SK-N-MC (cell line): ENCODE measurements at regions not wholly inside any gene's neighbourhood (a gene's known extent, or its start where the extent isn't known, plus 50 kb on each side); places are given as distances from the start of the nearest gene placed in this dataset.

Experiments used
- DNase-seq: peaks from one replicate; pipeline ENCODE4 v3.0.0-alpha.2; 2011; ENCODE audit warnings: low read depth, low spot score
- H3K27ac ChIP-seq: fragments of 200-600 bp; sonication (generic); 2 replicates; pipeline ENCODE4 v1.5.1; 2016; ENCODE audit warnings: mixed run types
- H3K36me3 ChIP-seq: fragments of 200-600 bp; sonication (generic); 2 replicates; pipeline ENCODE4 v1.6.1; 2017; ENCODE audit warnings: antibody characterized with exemption, low read length, mixed read lengths; ENCODE audit not compliant: insufficient read depth
- H3K4me3 ChIP-seq: fragments of 200-600 bp; sonication (generic); 2 replicates; pipeline ENCODE4 v1.5.1; 2016
- H3K9ac ChIP-seq: fragments of 200-600 bp; sonication (generic); 2 replicates; pipeline ENCODE4 v1.8.0; 2017; ENCODE audit warnings: mixed run types, mixed read lengths; ENCODE audit not compliant: insufficient read length
- H3K9me3 ChIP-seq: fragments of 200-600 bp; sonication (generic); 2 replicates; pipeline ENCODE4 v1.6.1; 2017; ENCODE audit warnings: low read depth, mild to moderate bottlenecking, antibody characterized with exemption, low read length, moderate library complexity, mixed read lengths
- EZH2 ChIP-seq: fragments of 200-600 bp; sonication (generic); IDR thresholded peaks from one replicate; pipeline ENCODE4 v1.6.1; 2017; ENCODE audit warnings: antibody characterized with exemption
- FOXP2 ChIP-seq: optimal IDR thresholded peaks from 2 replicates; pipeline ENCODE3; 2011; ENCODE audit warnings: mild to moderate bottlenecking, moderate library complexity; ENCODE audit not compliant: insufficient read depth; ENCODE audit errors: extremely low read length, control extremely low read depth
- POLR2AphosphoS5 ChIP-seq: IDR thresholded peaks from 2 replicates; pipeline ENCODE4 v1.6.1; 2012; ENCODE audit warnings: mild to moderate bottlenecking, low read depth, low read length, borderline replicate concordance

GRCh38 chr18:27750923-27751322 is 426.0 kb downstream of the CDH2 start:
- Histone ChIP-seq H3K27ac (no peak overlapping the region), H3K36me3 (no peaks in the 10 kb centered on the region), H3K9ac (no peak overlapping the region), H3K4me3 (no peak overlapping the region), H3K9me3 (no peaks in the 10 kb centered on the region)
- no peak for TF ChIP-seq POLR2AphosphoS5
- DNase-seq, result no peak

- Histone ChIP-seq H3K9me3 (no peaks in the 10 kb centered on the region), H3K27ac (no peak overlapping the region), H3K36me3 (no peaks in the 10 kb centered on the region), H3K4me3 (no peak overlapping the region), H3K9ac (no peak overlapping the region)
- peak; percentile 18 for DNase-seq
- TF ChIP-seq EZH2 (no peak), FOXP2 (no peak), POLR2AphosphoS5 (no peak)
Measured at GRCh38 chr18:27750014-27750413, 426.9 kb downstream of the CDH2 start.

GRCh38 chr18:27749194-27749593 is 427.7 kb downstream of the CDH2 start:
- no peak overlapping the region for H3K4me3 ChIP-seq
- no peak overlapping the region for H3K27ac ChIP-seq
- TF ChIP-seq POLR2AphosphoS5, result no peak
- H3K9me3 ChIP-seq, result no peaks in the 10 kb centered on the region
- H3K36me3 ChIP-seq, result no peaks in the 10 kb centered on the region
- no peak for DNase-seq
- no peak overlapping the region for H3K9ac ChIP-seq

- no peak overlapping the region for H3K9ac ChIP-seq
- H3K4me3 ChIP-seq, result no peak overlapping the region
- no peak for TF ChIP-seq POLR2AphosphoS5
- TF ChIP-seq FOXP2, result no peak
- TF ChIP-seq EZH2, result no peak
- H3K27ac ChIP-seq, result no peak overlapping the region
- no peaks in the 10 kb centered on the region for H3K9me3 ChIP-seq
- no peak for DNase-seq
- no peaks in the 10 kb centered on the region for H3K36me3 ChIP-seq
Measured at GRCh38 chr18:27746241-27746640, 430.7 kb downstream of the CDH2 start.

GRCh38 chr18:27735117-27735516 is 441.8 kb downstream of the CDH2 start:
- TF ChIP-seq FOXP2 (no peak), EZH2 (no peak), POLR2AphosphoS5 (no peak)
- no peak for DNase-seq
- H3K4me3 ChIP-seq, result no peak overlapping the region
- H3K36me3 ChIP-seq, result no peaks in the 10 kb centered on the region
- H3K27ac ChIP-seq, result no peak overlapping the region
- H3K9ac ChIP-seq, result no peak overlapping the region
- no peaks in the 10 kb centered on the region for H3K9me3 ChIP-seq

GRCh38 chr18:27731211-27731610 is 445.7 kb downstream of the CDH2 start:
- peaks cover 4% of the 10 kb centered on the region; the same call in 1 of the 2 replicates for H3K9me3 ChIP-seq
- H3K4me3 ChIP-seq, result no peak overlapping the region
- no peak overlapping the region for H3K27ac ChIP-seq
- H3K9ac ChIP-seq, result no peak overlapping the region
- H3K36me3 ChIP-seq, result no peaks in the 10 kb centered on the region
- DNase-seq, result no peak
- no peak for TF ChIP-seq EZH2
- TF ChIP-seq FOXP2, result no peak
- TF ChIP-seq POLR2AphosphoS5, result no peak

- H3K9me3 ChIP-seq, result peaks cover 4% of the 10 kb centered on the region; the same call in 1 of the 2 replicates
- no peak overlapping the region for H3K4me3 ChIP-seq
- no peaks in the 10 kb centered on the region for H3K36me3 ChIP-seq
- TF ChIP-seq EZH2, result no peak
- TF ChIP-seq FOXP2, result no peak
- no peak for TF ChIP-seq POLR2AphosphoS5
- H3K9ac ChIP-seq, result no peak overlapping the region
- H3K27ac ChIP-seq, result no peak overlapping the region
- DNase-seq, result no peak
Measured at GRCh38 chr18:27728659-27729058, 448.3 kb downstream of the CDH2 start.

- Histone ChIP-seq H3K9ac (no peak overlapping the region), H3K4me3 (no peak overlapping the region), H3K36me3 (no peaks in the 10 kb centered on the region), H3K27ac (peak overlapping the region; percentile 96; the same call in 1 of the 2 replicates), H3K9me3 (peaks cover 2% of the 10 kb centered on the region; the same call in 1 of the 2 replicates)
- TF ChIP-seq FOXP2 (no peak), POLR2AphosphoS5 (no peak), EZH2 (no peak)
- no peak for DNase-seq
Measured at GRCh38 chr18:27724362-27724761, 452.6 kb downstream of the CDH2 start.

- H3K9me3 ChIP-seq, result no peaks in the 10 kb centered on the region
- H3K4me3 ChIP-seq, result peak overlapping the region; percentile 70
- TF ChIP-seq FOXP2 (no peak), POLR2AphosphoS5 (no peak), EZH2 (no peak)
- DNase-seq, result peak; percentile 72
- no peaks in the 10 kb centered on the region for H3K36me3 ChIP-seq
- peak overlapping the region; percentile 96 for H3K27ac ChIP-seq
- peak overlapping the region; percentile 62 for H3K9ac ChIP-seq
Measured at GRCh38 chr18:27723168-27723567, 453.8 kb downstream of the CDH2 start.
